Panc1 (cell line): ENCODE measurements at regions not wholly inside any gene's neighbourhood (a gene's known extent, or its start where the extent isn't known, plus 50 kb on each side); places are given as distances from the start of the nearest gene placed in this dataset.

Experiments used
- CTCF ChIP-seq: fragments of 450-650 bp; IDR thresholded peaks from 2 replicates; pipeline ENCODE4 v1.5.1; 2017; ENCODE audit warnings: mild to moderate bottlenecking
- REST ChIP-seq, 2 experiments: IDR thresholded peaks; 2 replicates each; pipeline ENCODE4 v1.6.1; 2011 to 2012; ENCODE audit warnings: low read depth in 2 of 2, control low read depth in 1 of 2, low read length in 1 of 2, mild to moderate bottlenecking in 1 of 2, moderate library complexity in 1 of 2; ENCODE audit not compliant: insufficient read depth in 1 of 2

GRCh38 chr6:118714756-118715155, 63.4 kb upstream of the CEP85L start:
- no peak for TF ChIP-seq CTCF
- no peak for TF ChIP-seq REST (IDR thresholded peaks at IDR 0.05; ENCODE audit: insufficient read depth in 1 of 2, low read depth in 2 of 2, low read length in 1 of 2)
